ENCODE measurements at regions not wholly inside any gene's neighbourhood (a gene's known extent, or its start where the extent isn't known, plus 50 kb on each side); places are given as distances from the start of the nearest gene placed in this dataset.
A peak's percentile ranks its signal among the peaks of the same experiment; 100 is the strongest.

DNA sequence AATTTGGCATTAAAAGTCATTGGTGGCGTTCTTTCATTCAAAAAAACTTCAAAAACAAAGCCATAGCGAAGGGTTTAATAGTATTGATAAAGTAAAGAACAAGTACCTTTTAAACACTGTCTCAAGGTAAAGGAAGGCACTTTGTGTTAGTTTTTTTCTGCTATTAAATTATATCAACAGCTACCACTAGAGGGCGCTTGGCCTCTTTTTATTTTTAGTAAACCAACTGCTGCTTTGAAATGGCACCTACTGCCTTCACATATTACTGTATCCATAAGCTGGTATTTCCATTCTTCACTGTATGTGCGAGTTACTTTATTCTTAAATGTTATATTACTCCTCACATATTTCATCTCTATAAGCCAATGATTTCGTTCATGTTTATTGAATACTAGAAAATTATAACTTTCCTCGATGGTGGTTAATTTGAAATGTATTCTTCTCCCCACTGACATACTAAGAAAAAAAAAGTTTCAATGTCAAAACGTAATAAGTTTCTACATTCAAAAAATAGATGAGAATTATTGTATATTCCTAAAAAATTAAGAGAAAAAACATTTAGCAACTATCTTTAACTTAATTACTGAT lies 125.7 kb upstream of the CXADR start:
- TF ChIP-seq, protein P1, sequence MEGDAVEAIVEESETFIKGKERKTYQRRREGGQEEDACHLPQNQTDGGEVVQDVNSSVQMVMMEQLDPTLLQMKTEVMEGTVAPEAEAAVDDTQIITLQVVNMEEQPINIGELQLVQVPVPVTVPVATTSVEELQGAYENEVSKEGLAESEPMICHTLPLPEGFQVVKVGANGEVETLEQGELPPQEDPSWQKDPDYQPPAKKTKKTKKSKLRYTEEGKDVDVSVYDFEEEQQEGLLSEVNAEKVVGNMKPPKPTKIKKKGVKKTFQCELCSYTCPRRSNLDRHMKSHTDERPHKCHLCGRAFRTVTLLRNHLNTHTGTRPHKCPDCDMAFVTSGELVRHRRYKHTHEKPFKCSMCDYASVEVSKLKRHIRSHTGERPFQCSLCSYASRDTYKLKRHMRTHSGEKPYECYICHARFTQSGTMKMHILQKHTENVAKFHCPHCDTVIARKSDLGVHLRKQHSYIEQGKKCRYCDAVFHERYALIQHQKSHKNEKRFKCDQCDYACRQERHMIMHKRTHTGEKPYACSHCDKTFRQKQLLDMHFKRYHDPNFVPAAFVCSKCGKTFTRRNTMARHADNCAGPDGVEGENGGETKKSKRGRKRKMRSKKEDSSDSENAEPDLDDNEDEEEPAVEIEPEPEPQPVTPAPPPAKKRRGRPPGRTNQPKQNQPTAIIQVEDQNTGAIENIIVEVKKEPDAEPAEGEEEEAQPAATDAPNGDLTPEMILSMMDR (conservative IDR thresholded peaks at IDR 0.05), result peak; percentile 80
- TF ChIP-seq ZFX (IDR thresholded peaks at IDR 0.05), result no peak

All from C4-2B (cell line).